SK-N-SH treated with all-trans-retinoic acid at 6 μM for 48 hours (cell line): ENCODE measurements at regions not wholly inside any gene's neighbourhood (a gene's known extent, or its start where the extent isn't known, plus 50 kb on each side); places are given as distances from the start of the nearest gene placed in this dataset.

Source experiments
- GLIS3 ChIP-seq: fragments of 250-450 bp; sonication (Bioruptor Pico); IDR thresholded peaks from 2 replicates; pipeline ENCODE4 v1.5.0; 2020; ENCODE audit warnings: mild to moderate bottlenecking, moderate library complexity
- PATZ1 ChIP-seq: fragments of 250-450 bp; sonication (Bioruptor Pico); IDR thresholded peaks from 2 replicates; pipeline ENCODE4 v1.8.0; 2020; ENCODE audit warnings: mild to moderate bottlenecking, moderate library complexity, borderline replicate concordance
- POU6F1 ChIP-seq: fragments of 250-450 bp; sonication (Bioruptor Pico); IDR thresholded peaks from 2 replicates; pipeline ENCODE4 v1.8.0; 2021; ENCODE audit warnings: low read depth, mild to moderate bottlenecking, moderate library complexity, borderline replicate concordance
- TSHZ2 ChIP-seq: fragments of 250-450 bp; sonication (Bioruptor Pico); IDR thresholded peaks from 2 replicates; pipeline ENCODE4 v1.5.0; 2020; ENCODE audit warnings: mild to moderate bottlenecking, moderate library complexity
- ZFP3 ChIP-seq: fragments of 250-450 bp; sonication (Bioruptor Pico); IDR thresholded peaks from 2 replicates; pipeline ENCODE4 v1.5.0; 2020; ENCODE audit warnings: mild to moderate bottlenecking, moderate library complexity
- ZNF8 ChIP-seq: fragments of 450-650 bp; formaldehyde crosslinking; IDR thresholded peaks from 2 replicates; pipeline ENCODE4 v1.5.0; 2020; ENCODE audit warnings: mild to moderate bottlenecking, moderate library complexity

DNA sequence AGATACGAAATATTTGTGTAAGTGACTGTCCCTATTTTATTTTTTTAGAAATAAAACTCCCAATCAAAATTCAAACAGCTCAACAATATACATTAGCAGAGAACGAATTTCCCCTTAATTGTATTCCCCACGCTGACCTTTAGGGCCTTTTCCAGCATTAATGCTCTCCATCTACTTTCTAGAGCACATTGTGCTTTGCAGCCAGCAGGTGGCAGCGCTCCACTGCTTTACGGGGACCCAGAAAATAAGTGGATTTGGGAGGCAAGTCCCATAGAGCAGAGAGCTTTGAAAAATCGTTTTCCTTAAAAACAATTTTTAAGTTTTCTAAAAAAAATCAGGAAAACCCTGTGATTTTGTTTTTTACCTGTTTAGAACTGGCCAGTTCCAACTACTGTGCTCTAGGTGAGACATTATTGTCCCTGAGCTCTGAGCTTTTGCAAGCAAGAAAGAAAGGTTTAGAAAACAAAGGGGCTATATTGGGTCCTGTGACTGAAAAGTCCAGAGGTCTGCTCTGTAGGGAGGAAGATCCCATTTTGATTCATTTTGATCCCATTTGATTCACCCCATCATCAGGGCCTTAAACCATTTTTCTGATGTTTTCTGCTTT is 144.4 kb upstream of the ZNF644 start:
- TF ChIP-seq TSHZ2 (no peak), PATZ1 (CRISPR knock-in tag) (no peak), ZFP3 (CRISPR knock-in tag) (no peak), POU6F1 (CRISPR knock-in tag) (no peak), ZNF8 (CRISPR knock-in tag) (no peak), GLIS3 (CRISPR knock-in tag) (no peak)
